ENCODE measurements at regions not wholly inside any gene's neighbourhood (a gene's known extent, or its start where the extent isn't known, plus 50 kb on each side); places are given as distances from the start of the nearest gene placed in this dataset.

DNA sequence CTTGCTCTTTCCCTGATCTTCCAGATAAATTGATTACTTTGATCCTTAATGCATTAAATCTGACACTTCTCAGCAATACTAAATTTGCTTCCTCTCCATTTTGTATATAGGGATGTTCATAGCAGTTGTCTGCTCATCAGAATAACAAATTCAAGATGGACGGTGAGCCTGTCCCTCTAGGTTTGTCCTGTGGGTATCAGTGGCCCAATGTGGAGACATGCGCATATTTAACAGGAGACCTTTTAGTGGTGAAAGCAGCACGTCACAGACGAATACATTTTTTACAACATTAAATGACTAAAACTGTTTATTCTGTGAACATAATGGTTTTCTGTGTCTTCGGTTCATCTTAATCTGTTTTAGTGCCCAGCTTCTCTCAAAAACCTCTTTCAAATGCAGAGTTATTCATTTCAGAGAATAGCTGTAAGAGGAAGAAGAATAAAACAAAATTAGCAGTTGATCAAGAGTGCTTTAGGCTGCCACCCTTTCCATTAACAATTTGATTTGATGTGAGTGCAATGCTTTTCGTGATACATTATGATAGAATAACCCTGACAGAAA lies 1970.4 kb upstream of the WWC1 start:
- Histone ChIP-seq H3K4me3 (ENCODE audit: low read depth, low read length, poor library complexity, severe bottlenecking) (no peak overlapping the region), H3K79me2 (ENCODE audit: insufficient read depth, low read depth, low read length) (no peaks in the 10 kb centered on the region), H3K4me2 (ENCODE audit: low read length) (no peak overlapping the region), H3K9me3 (ENCODE audit: low read length) (no peaks in the 10 kb centered on the region), H2AFZ (ENCODE audit: low read length) (no peak overlapping the region), H4K20me1 (ENCODE audit: insufficient read depth, low read length) (no peaks in the 10 kb centered on the region), H3K4me1 (ENCODE audit: insufficient read depth, low read length, poor library complexity, severe bottlenecking) (no peaks in the 10 kb centered on the region), H3K27ac (ENCODE audit: low read depth, low read length, poor library complexity, severe bottlenecking) (no peak overlapping the region), H3K9me2 (ENCODE audit: insufficient read depth, low read length) (no peaks in the 10 kb centered on the region), H3K36me3 (ENCODE audit: insufficient read depth, low read length) (no peaks in the 10 kb centered on the region)
- ChIA-PET POLR2A (no interaction called here), CTCF (ENCODE audit: unreplicated experiment) (no interaction called here)
- DNase-seq (ENCODE audit: low spot score): no peak
- no peak for TF ChIP-seq EZH2phosphoT487 (IDR thresholded peaks at IDR 0.05; ENCODE audit: borderline replicate concordance, low read depth, low read length)
- no peak for TF ChIP-seq CTCF (conservative IDR thresholded peaks at IDR 0.05; ENCODE audit: low read length)
- intact Hi-C loops (cut with micrococcal nuclease; ENCODE audit: unreplicated experiment): no loop called here
- no TSS peak for BruUV-seq (replicated peaks)

DNA sequence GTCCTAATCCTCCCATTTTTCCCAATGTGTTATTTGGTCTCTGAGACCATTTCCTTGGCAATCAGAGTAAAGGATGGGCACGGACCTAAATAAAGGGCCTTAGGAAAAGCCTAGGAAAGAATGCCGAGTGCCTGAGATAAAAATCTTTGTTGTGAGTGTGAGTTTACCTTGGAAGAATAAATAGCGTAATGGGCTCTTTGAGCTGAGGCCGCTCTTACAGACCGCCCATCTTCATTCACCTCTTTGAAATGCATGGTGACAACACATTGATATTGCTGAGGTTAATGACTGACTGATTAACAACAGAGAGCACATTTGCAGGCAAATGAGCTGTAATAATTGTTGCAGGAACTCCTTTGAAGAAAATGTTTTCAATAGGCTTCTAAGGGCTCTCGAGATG lies 1967.1 kb upstream of the WWC1 start:
- Histone ChIP-seq H3K4me2 (ENCODE audit: low read length) (no peak overlapping the region), H3K4me1 (ENCODE audit: insufficient read depth, low read length, poor library complexity, severe bottlenecking) (no peaks in the 10 kb centered on the region), H3K9me2 (ENCODE audit: insufficient read depth, low read length) (no peaks in the 10 kb centered on the region), H4K20me1 (ENCODE audit: insufficient read depth, low read length) (no peaks in the 10 kb centered on the region), H3K4me3 (ENCODE audit: low read depth, low read length, poor library complexity, severe bottlenecking) (no peak overlapping the region), H3K36me3 (ENCODE audit: insufficient read depth, low read length) (no peaks in the 10 kb centered on the region), H3K27ac (ENCODE audit: low read depth, low read length, poor library complexity, severe bottlenecking) (no peak overlapping the region), H2AFZ (ENCODE audit: low read length) (no peak overlapping the region), H3K79me2 (ENCODE audit: insufficient read depth, low read depth, low read length) (no peaks in the 10 kb centered on the region), H3K9me3 (ENCODE audit: low read length) (no peaks in the 10 kb centered on the region)
- intact Hi-C loops (cut with micrococcal nuclease; ENCODE audit: unreplicated experiment): no loop called here
- BruUV-seq (replicated peaks): no TSS peak
- ChIA-PET CTCF (ENCODE audit: unreplicated experiment) (no interaction called here), POLR2A (no interaction called here)
- TF ChIP-seq EZH2phosphoT487 (IDR thresholded peaks at IDR 0.05; ENCODE audit: borderline replicate concordance, low read depth, low read length): no peak
- no peak for TF ChIP-seq CTCF (conservative IDR thresholded peaks at IDR 0.05; ENCODE audit: low read length)
- DNase-seq (ENCODE audit: low spot score): no peak

- Histone ChIP-seq H4K20me1 (ENCODE audit: insufficient read depth, low read length) (no peaks in the 10 kb centered on the region), H2AFZ (ENCODE audit: low read length) (no peak overlapping the region), H3K4me1 (ENCODE audit: insufficient read depth, low read length, poor library complexity, severe bottlenecking) (no peaks in the 10 kb centered on the region), H3K27ac (ENCODE audit: low read depth, low read length, poor library complexity, severe bottlenecking) (no peak overlapping the region), H3K9me3 (ENCODE audit: low read length) (no peaks in the 10 kb centered on the region), H3K36me3 (ENCODE audit: insufficient read depth, low read length) (no peaks in the 10 kb centered on the region), H3K4me2 (ENCODE audit: low read length) (no peak overlapping the region), H3K4me3 (ENCODE audit: low read depth, low read length, poor library complexity, severe bottlenecking) (no peak overlapping the region), H3K79me2 (ENCODE audit: insufficient read depth, low read depth, low read length) (no peaks in the 10 kb centered on the region), H3K9me2 (ENCODE audit: insufficient read depth, low read length) (no peaks in the 10 kb centered on the region)
- TF ChIP-seq CTCF (conservative IDR thresholded peaks at IDR 0.05; ENCODE audit: low read length) (no peak), EZH2phosphoT487 (IDR thresholded peaks at IDR 0.05; ENCODE audit: borderline replicate concordance, low read depth, low read length) (no peak)
- ChIA-PET CTCF (ENCODE audit: unreplicated experiment) (no interaction called here), POLR2A (interaction anchor here (0.8 kb wide), 1 partner anchor 11 kb away, joined by 4 read pairs; no protein-coding TSS in a partner anchor)
- no peak for DNase-seq (ENCODE audit: low spot score)
- intact Hi-C loops (cut with micrococcal nuclease; ENCODE audit: unreplicated experiment): no loop called here
- BruUV-seq (replicated peaks): no TSS peak
Observed at GRCh38 chr5:166329149-166329800, 1962.2 kb upstream of the WWC1 start.
